Dedifferentiated amniotic fluid mesenchymal stem cell (primary cell): ENCODE measurements at regions not wholly inside any gene's neighbourhood (a gene's known extent, or its start where the extent isn't known, plus 50 kb on each side); places are given as distances from the start of the nearest gene placed in this dataset.

ENCODE experiments used
- DNase-seq: peaks from one replicate; pipeline ENCODE4 v3.0.0-alpha.2; 2016; ENCODE audit errors: extremely low spot score

DNA sequence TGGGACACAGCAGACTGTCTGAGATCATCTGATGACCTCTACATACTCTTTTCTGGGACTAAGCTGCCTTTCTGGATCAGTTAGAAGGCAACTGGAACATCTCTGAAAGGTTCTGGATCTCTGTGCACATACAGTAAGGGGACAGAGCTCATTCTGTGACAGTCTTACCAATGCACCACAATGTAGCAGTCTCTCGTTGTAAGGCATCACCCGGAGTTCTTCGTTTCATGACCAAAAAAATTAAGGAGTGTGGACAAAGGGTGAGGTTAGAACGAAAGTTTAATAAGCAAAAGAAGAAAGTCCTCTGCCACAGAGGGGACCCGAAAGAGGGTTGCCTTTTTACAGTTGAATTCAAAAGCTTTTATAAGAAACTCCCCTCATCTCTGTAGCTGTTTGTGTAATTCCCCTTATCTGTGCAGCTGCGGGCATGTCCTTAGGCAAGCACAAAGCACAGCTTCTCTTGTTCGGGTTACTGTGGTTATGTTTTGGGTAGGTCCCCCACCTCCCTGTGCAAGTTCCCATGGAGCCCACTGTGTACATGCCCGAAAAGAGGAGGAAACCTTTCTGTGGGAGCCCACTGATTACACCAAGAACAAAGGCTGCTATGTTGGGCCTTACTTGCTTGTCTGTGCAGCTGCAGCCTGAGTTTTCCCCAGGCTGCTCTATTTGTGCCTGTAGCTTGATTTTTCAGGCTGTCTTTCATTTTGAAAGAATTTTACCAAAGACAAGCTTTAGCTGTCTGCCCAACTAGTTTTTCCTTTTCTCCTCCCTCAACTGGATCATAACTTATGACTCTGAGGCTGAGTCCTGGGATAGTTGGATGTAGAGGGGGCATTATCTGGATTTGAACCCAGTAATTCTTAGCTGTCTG is 53.1 kb upstream of the CACNA1E start:
- no peak for DNase-seq
